ENCODE measurements at regions not wholly inside any gene's neighbourhood (a gene's known extent, or its start where the extent isn't known, plus 50 kb on each side); places are given as distances from the start of the nearest gene placed in this dataset.

DNA sequence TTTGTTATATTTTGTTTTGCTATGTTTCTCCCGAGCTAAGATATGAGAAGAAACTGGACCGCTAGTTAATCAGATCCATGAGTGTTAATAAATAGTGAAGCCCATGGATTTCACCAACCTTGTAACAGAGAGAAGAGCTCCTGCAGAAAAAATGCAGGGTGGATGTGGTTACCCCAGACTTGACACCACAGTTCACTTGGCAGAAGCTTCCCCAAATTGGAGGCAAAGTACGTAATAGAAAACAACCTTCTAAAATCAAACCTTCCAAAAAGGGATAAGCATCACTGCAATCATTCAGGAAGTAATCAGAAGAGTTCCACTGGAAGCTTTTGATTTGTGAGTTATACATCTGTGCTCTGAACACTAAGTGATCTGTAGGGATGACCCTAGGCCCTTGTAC lies 267.5 kb downstream of the ACTL7B start:
- no peaks in the 10 kb centered on the region for H3K4me1 ChIP-seq (ENCODE audit: insufficient read depth, low read length)
- in situ Hi-C loops (cut with HindIII; ENCODE audit: extremely low pct_ligation_motif_present, low pct_unique_long_range_greater_than_20kb) (no loop called here), intact Hi-C loops (cut with micrococcal nuclease; ENCODE audit: unreplicated experiment) (no loop called here)
- TF ChIP-seq, protein P1, sequence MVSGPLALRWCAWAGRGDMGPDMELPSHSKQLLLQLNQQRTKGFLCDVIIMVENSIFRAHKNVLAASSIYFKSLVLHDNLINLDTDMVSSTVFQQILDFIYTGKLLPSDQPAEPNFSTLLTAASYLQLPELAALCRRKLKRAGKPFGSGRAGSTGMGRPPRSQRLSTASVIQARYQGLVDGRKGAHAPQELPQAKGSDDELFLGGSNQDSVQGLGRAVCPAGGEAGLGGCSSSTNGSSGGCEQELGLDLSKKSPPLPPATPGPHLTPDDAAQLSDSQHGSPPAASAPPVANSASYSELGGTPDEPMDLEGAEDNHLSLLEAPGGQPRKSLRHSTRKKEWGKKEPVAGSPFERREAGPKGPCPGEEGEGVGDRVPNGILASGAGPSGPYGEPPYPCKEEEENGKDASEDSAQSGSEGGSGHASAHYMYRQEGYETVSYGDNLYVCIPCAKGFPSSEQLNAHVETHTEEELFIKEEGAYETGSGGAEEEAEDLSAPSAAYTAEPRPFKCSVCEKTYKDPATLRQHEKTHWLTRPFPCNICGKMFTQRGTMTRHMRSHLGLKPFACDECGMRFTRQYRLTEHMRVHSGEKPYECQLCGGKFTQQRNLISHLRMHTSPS (CRISPR knock-in tag; IDR thresholded peaks at IDR 0.05; ENCODE audit: low read depth), result no peak
- TF ChIP-seq HNF4A (CRISPR knock-in tag; IDR thresholded peaks at IDR 0.05) (no peak), NFIB (CRISPR knock-in tag; IDR thresholded peaks at IDR 0.05; ENCODE audit: borderline replicate concordance) (no peak)
- no peak overlapping the region for H3K9ac ChIP-seq (ENCODE audit: insufficient read depth, low read depth, low read length)
- CTCF ChIA-PET (ENCODE audit: low intra/inter-chr PET ratio, low total read pairs), result no interaction called here
- no peak overlapping the region for H2AFZ ChIP-seq (ENCODE audit: low read length)
- ATAC-seq (no peak), DNase-seq (ENCODE audit: low spot score) (no peak), FAIRE-seq (no peak)
- no peaks in the 10 kb centered on the region for H3K79me2 ChIP-seq (ENCODE audit: insufficient read depth, low read length)
- no TSS peak for BruUV-seq (replicated peaks)
- no peaks in the 10 kb centered on the region for H3K36me3 ChIP-seq (replicated peaks in 1 of 2; ENCODE audit: control insufficient read depth in 1 of 2, insufficient read depth in 2 of 2, low read length in 2 of 2)
- POLR2A ChIA-PET, result no interaction called here
- 15% methylated on average over 3 of the region's 3 CpGs for WGBS (ENCODE audit: low lambda C conversion rate)
- H3K9me3 ChIP-seq (ENCODE audit: low read length), result no peaks in the 10 kb centered on the region
- H4K20me1 ChIP-seq (ENCODE audit: insufficient read depth, low read length), result no peaks in the 10 kb centered on the region
- no peak overlapping the region for H3K4me2 ChIP-seq (ENCODE audit: low read depth, low read length)
- no peak overlapping the region for H3K27ac ChIP-seq (ENCODE audit: extremely low read length, insufficient read depth, low read length)
- H3K4me3 ChIP-seq (replicated peaks in 1 of 3; ENCODE audit: insufficient read depth in 1 of 3, low read depth in 2 of 3, low read length in 3 of 3), result no peak overlapping the region
- H3K27me3 ChIP-seq (ENCODE audit: control insufficient read depth in 1 of 2, insufficient read depth in 2 of 2, low read length in 2 of 2), result no peaks in the 10 kb centered on the region

- in situ Hi-C loops (cut with HindIII; ENCODE audit: extremely low pct_ligation_motif_present, low pct_unique_long_range_greater_than_20kb) (no loop called here), intact Hi-C loops (cut with micrococcal nuclease; ENCODE audit: unreplicated experiment) (no loop called here)
- TF ChIP-seq ZNF891 (CRISPR knock-in tag; IDR thresholded peaks at IDR 0.05) (no peak), CEBPB (IDR thresholded peaks at IDR 0.05; ENCODE audit: borderline replicate concordance, low read depth, low read length) (peak; percentile 44; the same call in 1 of the 2 replicates), ZNF782 (CRISPR knock-in tag; IDR thresholded peaks at IDR 0.05; ENCODE audit: borderline replicate concordance) (no peak), NFIB (CRISPR knock-in tag; IDR thresholded peaks at IDR 0.05; ENCODE audit: borderline replicate concordance) (no peak), MYC (CRISPR knock-in tag; IDR thresholded peaks at IDR 0.05; ENCODE audit: borderline replicate concordance) (no peak)
- no peak for FAIRE-seq
- ChIA-PET CTCF (ENCODE audit: low intra/inter-chr PET ratio, low total read pairs) (no interaction called here), POLR2A (no interaction called here)
- ATAC-seq, result no peak
- Histone ChIP-seq H3K27ac (ENCODE audit: extremely low read length, insufficient read depth, low read length) (no peak overlapping the region), H3K4me1 (ENCODE audit: insufficient read depth, low read length) (no peaks in the 10 kb centered on the region), H3K9ac (ENCODE audit: insufficient read depth, low read depth, low read length) (no peak overlapping the region), H2AFZ (ENCODE audit: low read length) (no peak overlapping the region), H3K4me2 (ENCODE audit: low read depth, low read length) (no peak overlapping the region), H3K27me3 (ENCODE audit: control insufficient read depth in 1 of 2, insufficient read depth in 2 of 2, low read length in 2 of 2) (no peaks in the 10 kb centered on the region), H4K20me1 (ENCODE audit: insufficient read depth, low read length) (no peaks in the 10 kb centered on the region), H3K9me3 (ENCODE audit: low read length) (no peaks in the 10 kb centered on the region), H3K79me2 (ENCODE audit: insufficient read depth, low read length) (no peaks in the 10 kb centered on the region), H3K36me3 (replicated peaks in 1 of 2; ENCODE audit: control insufficient read depth in 1 of 2, insufficient read depth in 2 of 2, low read length in 2 of 2) (no peaks in the 10 kb centered on the region), H3K4me3 (replicated peaks in 1 of 3; ENCODE audit: insufficient read depth in 1 of 3, low read depth in 2 of 3, low read length in 3 of 3) (no peak overlapping the region)
- WGBS (ENCODE audit: low lambda C conversion rate), result 6% methylated on average over 1 of the region's 1 CpG
- no peak for DNase-seq (ENCODE audit: low spot score)
- no TSS peak for BruUV-seq (replicated peaks)
Measured at GRCh38 chr9:108586471-108587139, 269.2 kb downstream of the ACTL7B start.

All from HepG2 (cell line).